NCI-H2081 treated with DMSO at 0.1 percent for 48 hours (cell line): ENCODE measurements at regions not wholly inside any gene's neighbourhood (a gene's known extent, or its start where the extent isn't known, plus 50 kb on each side); places are given as distances from the start of the nearest gene placed in this dataset.
"Not testable (repeated sequence)": the region's sequence is repeated elsewhere in the genome, so short reads cannot be mapped to it uniquely, and the experiment has no call there.

Source experiments
- DNase-seq: peaks from one replicate; lab custom pipeline; 2025; lab: John Stamatoyannopoulos, UW

GRCh38 chr13:40341501-40341900 is 324.9 kb downstream of the FOXO1 start:
- DNase-seq, result no peak

GRCh38 chr13:40342461-40342860 is 324.0 kb downstream of the FOXO1 start:
- no peak for DNase-seq

- no peak for DNase-seq
Observed at GRCh38 chr13:40342901-40343300, 323.5 kb downstream of the FOXO1 start.

- no peak for DNase-seq
Observed at GRCh38 chr13:40343550-40344269, 322.7 kb downstream of the FOXO1 start.

- no peak for DNase-seq
Observed at GRCh38 chr13:40344270-40345148, 321.9 kb downstream of the FOXO1 start.

GRCh38 chr13:40345149-40345514 is 321.3 kb downstream of the FOXO1 start:
- no peak for DNase-seq

DNA sequence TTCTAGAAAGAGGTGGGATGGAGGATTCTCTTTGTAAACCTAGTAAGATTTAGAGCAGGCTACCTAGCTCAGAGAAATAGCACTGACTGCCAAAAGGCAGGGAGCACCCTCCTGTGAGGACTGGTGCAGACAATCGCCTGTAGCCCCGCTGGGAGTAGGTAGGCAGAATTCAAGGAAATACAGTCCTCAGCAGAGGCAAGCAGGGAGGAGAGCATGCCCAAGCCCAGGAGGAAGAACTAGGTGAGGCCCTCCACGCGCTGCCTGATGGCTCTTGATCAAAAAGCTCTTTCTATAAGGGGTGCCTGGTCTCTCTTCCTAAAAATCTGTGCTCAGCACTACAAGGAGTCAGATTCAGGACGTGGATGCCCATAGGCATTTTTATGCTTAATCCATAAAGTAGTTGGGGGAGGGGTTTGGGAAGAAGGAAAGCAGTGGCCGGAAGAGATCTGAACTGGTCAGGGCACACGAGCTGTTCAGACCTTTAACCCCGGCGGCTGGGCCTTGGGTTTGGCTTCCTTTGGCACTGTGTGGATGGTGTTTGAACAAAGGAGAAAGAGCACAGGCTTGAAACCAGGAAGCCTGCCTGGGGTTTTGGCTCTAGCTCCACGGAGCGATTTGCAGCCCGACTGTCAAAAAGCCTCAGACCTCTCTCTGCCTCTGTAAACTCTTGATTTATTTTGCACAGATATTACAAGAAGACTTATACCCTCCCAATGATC is 320.6 kb downstream of the FOXO1 start:
- no peak for DNase-seq

GRCh38 chr13:40346592-40346991 is 319.8 kb downstream of the FOXO1 start:
- no peak for DNase-seq

GRCh38 chr13:40348096-40348679 is 318.3 kb downstream of the FOXO1 start:
- DNase-seq, result no peak

- no peak for DNase-seq
Observed at GRCh38 chr13:40350283-40350992, 316.0 kb downstream of the FOXO1 start.

DNA sequence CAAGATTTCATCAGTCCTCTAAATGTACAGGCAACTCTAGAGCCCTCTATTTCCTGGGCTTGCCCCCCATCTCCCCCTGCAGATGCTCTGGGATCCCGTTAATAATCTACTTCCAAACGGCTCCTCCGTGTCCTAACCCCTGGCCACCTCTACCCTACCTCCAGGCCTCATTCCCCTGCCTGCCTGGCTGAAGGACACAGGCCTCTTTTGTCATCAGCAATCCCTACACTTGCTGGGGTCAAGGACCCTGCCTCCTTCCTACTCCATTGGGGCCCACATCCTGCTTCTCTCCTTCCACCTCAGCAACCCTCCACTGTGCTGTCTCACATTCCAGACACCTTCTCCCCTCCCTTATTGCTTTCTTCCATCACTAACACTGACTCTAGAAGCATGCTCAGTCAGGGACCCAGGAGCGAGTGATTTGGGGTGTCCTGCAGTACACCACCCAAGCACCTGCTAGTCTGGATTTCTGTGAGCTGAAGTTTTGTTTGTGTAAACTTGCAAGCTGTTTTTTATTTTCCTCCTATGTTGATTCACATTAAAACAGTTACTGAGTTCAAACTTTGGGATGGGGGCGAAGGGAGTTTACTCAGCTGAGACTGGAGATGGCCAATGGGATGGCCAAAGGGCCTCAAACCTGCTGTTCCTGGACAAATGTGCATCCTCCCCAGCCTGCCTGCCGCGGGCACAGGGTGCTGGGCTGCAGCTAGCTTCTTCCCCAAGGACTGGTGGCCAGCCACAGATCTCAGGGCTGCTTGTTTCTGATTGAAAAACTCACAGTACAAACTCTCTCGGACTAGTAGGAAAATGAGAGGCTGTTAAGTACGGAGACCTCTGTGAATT is 314.7 kb downstream of the FOXO1 start:
- DNase-seq, result no peak

DNA sequence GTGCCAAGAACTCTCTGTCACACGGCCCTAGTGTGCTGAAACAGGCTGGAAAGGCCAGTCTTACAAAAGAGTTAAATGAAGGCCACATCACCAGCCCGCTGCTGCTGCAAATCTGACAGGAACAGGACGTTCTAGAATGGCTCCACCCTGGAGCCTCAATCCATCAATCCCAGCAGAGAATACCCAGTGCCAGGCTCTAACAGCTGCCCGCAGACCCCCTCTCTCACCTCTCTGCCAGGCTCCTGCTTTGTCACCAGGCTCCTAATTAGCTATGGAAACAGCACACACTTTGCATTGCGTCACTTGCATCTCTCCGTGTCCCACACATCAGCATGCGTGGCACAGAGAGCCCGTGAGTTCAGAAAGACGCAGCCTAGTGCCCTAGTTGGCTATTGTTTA is 314.1 kb downstream of the FOXO1 start:
- DNase-seq, result no peak

DNA sequence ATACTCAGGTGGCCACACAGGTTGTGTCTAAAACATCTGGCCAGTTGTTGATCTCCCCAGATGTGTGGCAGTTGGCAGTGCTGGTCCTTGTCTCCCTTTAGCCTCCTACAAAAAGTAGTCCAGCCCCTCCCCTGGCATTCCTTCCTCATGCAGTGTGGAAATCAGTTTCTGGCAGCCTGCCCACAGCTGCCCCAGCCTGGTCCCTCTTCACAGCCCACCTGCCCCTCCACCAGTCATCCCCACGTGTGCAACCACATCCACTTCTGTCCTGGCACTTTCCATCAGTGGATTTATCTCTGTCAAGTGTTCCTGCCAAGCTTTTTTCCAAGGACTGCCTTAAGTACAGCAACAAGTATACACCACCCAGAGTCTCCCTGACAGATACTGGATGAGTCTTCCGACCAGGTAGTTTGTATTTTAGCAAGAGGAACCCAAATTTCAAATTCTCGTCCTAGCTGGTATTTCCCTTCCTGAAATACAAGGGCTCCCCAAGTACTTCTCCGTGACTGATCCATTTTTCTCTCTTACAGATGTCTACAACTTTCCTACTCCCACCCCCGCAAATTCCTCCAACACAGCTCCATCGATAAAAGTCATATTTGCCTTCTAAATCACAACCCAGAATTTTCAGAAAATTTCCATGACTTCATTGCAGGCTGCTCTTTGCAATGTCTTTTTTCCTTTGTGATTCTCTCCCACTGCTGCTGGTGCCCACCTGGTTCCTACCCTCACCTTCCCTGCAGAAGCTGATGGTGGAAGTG is 313.5 kb downstream of the FOXO1 start:
- no peak for DNase-seq

DNA sequence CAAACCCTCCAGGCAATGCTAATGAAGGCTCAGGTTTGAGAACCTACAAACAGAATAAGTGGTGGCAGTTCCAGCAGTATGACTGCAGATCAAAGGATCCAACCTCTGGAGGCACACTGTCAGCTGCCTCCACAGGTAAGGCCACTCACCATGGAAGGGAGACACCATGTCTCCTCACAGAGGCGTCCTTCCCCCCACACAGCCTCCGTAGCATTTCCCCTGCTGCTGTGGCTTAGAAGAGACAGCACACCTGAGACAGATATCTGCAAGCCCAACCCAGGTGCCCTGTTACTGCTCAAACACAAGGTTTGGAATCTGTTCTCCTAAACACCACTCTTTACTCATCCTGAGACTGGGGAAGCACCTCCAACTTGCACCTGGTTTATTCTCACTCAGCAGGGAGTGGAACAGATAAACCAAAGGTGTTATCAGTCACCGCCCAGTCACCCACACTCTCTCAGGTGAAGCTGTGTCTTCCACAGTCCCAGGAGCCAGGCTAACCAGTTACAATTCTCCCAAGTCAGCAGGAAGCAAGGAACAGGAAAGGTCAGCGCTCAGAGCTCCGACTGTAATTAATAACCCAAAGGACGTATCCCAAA is 311.2 kb downstream of the FOXO1 start:
- no peak for DNase-seq

DNA sequence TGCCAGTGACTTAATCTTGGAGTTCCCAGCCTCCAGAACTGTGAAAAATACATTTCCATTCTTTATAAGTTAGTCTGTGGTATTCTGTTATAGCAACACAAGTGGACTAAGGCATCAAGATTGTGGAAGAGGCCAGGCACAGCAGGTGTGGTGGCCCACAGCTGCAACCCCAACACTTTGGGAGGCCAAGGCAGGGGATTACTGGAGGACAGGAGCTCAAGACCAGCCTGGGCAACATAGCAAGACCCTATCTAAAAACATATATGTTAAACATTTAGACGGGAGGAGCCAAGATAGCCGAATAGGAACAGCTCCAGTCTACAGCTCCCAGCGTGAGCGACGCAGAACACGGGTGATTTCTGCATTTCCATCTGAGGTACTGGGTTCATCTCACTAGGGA is 310.4 kb downstream of the FOXO1 start:
- DNase-seq, result no peak

DNA sequence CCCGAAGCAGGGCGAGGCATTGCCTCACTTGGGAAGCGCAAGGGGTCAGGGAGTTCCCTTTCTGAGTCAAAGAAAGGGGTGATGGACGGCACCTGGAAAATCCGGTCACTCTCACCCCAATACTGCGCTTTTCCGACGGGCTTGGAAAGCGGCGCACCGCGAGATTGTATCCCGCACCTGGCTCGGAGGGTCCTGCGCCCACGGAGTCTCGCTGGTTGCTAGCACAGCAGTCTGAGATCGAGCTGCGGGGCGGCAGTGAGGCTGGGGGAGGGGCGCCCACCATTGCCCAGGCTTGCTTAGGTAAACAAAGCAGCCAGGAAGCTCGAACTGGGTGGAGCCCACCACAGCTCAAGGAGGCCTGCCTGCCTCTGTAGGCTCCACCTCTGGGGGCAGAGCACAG is 310.0 kb downstream of the FOXO1 start:
- not testable (repeated sequence) for DNase-seq

DNA sequence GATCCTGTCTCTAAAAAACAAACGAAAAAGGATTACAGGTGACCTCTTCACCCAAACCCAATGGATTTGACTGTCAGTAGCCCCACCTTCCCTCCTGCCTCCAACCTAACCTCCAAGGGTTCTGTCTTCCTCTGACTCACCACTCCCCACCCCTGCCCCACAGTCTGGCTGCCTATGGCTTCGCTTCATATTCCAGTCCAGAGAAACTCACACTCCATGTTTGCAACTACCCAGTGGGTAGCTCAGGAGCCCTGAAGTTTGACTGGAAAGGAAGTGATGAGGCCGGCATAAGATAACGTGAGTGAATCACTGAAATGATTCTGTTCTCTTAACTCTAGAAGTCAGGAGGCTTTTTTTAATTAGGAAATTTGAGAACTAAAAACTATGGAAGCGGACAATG is 303.9 kb downstream of the FOXO1 start:
- no peak for DNase-seq

GRCh38 chr13:40363653-40364052 is 302.8 kb downstream of the FOXO1 start:
- DNase-seq, result no peak

GRCh38 chr13:40366119-40366518 is 300.3 kb downstream of the FOXO1 start:
- no peak for DNase-seq
